Testis (tissue), 2 donors: ENCODE measurements at regions not wholly inside any gene's neighbourhood (a gene's known extent, or its start where the extent isn't known, plus 50 kb on each side); places are given as distances from the start of the nearest gene placed in this dataset.
"Not testable (repeated sequence)": the region's sequence is repeated elsewhere in the genome, so short reads cannot be mapped to it uniquely, and the experiment has no call there.

Experiments
- DNase-seq: peaks from one replicate; pipeline ENCODE4 v3.0.0-alpha.2; 2019
- H3K27ac ChIP-seq, 2 donors: fragments of 200-600 bp; sonication (generic); one replicate each; pipeline ENCODE4 v1.5.1; 2019
- H3K27me3 ChIP-seq: fragments of 200-600 bp; sonication (generic); one replicate; pipeline ENCODE4 v1.5.1; 2019
- H3K36me3 ChIP-seq: fragments of 200-600 bp; sonication (generic); one replicate; pipeline ENCODE4 v1.5.1; 2017; ENCODE audit warnings: low read depth; ENCODE audit errors: missing control alignments
- H3K4me1 ChIP-seq: fragments of 200-600 bp; sonication (generic); one replicate; pipeline ENCODE4 v1.5.1; 2019
- H3K4me3 ChIP-seq, 2 donors: fragments of 200-600 bp; sonication (generic); one replicate each; pipeline ENCODE4 v1.5.1; 2017 to 2019
- H3K9me3 ChIP-seq: fragments of 200-600 bp; sonication (generic); one replicate; pipeline ENCODE4 v1.5.1; 2017
- POLR2A ChIP-seq: fragments of 450-650 bp; IDR thresholded peaks from one replicate; pipeline ENCODE4 v1.6.1; 2017; ENCODE audit warnings: antibody characterized with exemption, mild to moderate bottlenecking, moderate library complexity
- WGBS, 2 donors: methylation state at CpG; one replicate each; pipeline ENCODE4 v1.1.5; 2018; 5-methylcytosine and 5-hydroxymethylcytosine counted together
- intact Hi-C: fragments of 100-400 bp; cut with DNase I; formaldehyde crosslinking; loops from one replicate; pipeline ENCODE4 v1.15.1; 2023; ENCODE audit warnings: low total_unique reads
- TF ChIP-seq, protein P1 (sequence below), 3 experiments: fragments of 450-650 bp in 2 of 3; fragments of 200-600 bp in 1 of 3; sonication (generic) in 1 of 3; IDR thresholded peaks; one replicate each; pipeline ENCODE4 v1.5.1; 2016 to 2019; ENCODE audit warnings: antibody characterized with exemption in 3 of 3, mild to moderate bottlenecking in 2 of 3, moderate library complexity in 1 of 3

DNA sequence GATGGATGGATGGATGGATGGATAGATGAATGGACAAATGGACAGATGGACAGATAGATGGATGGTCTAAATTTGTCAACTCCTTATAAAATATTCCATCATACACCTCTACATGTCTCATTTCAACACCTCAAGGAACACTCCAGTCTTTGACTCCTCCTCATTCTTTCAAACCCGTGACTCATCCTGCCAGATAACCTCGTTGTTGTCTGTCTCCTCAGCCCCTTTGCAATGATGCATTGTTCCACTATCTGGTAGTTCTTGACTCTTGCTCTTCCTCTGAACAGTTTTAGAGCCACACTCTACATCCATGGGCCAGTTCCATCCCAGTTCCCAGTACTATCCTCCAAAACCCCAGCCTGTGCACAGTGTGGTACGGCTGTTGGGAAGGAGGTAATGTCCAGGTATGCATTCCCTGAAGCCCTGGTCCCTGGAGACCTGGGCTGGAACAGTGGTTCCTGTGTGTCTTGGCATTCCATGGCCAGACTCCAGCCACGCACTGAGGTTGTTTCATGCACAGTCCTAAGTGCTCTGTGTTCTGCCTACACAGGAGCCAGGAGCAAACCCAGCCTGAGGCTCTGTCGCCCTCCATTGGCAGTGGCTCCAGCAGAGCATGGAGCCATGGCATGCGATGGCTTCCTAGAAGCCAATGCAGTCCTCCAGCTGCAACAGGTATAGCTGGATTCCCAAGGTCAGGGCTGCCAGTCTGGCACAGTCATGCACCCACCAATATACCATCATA lies 105.7 kb downstream of the C17orf67 start:
- Histone ChIP-seq H3K27me3 (no peaks in the 10 kb centered on the region), H3K4me3 (no peak overlapping the region), H3K9me3 (no peaks in the 10 kb centered on the region), H3K4me1 (no peaks in the 10 kb centered on the region), H3K27ac (no peak overlapping the region), H3K36me3 (no peaks in the 10 kb centered on the region)
- no peak for DNase-seq
- intact Hi-C loops = no loop called here
- WGBS, 2 donors = 70 to 72% methylated on average over 3 to 6 of the region's 6 CpGs
- no peak for TF ChIP-seq POLR2A
- TF ChIP-seq, protein P1, sequence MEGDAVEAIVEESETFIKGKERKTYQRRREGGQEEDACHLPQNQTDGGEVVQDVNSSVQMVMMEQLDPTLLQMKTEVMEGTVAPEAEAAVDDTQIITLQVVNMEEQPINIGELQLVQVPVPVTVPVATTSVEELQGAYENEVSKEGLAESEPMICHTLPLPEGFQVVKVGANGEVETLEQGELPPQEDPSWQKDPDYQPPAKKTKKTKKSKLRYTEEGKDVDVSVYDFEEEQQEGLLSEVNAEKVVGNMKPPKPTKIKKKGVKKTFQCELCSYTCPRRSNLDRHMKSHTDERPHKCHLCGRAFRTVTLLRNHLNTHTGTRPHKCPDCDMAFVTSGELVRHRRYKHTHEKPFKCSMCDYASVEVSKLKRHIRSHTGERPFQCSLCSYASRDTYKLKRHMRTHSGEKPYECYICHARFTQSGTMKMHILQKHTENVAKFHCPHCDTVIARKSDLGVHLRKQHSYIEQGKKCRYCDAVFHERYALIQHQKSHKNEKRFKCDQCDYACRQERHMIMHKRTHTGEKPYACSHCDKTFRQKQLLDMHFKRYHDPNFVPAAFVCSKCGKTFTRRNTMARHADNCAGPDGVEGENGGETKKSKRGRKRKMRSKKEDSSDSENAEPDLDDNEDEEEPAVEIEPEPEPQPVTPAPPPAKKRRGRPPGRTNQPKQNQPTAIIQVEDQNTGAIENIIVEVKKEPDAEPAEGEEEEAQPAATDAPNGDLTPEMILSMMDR (IDR thresholded peaks at IDR 0.05) = no peak

GRCh38 chr17:56731096-56731495 lies 102.6 kb downstream of the C17orf67 start:
- WGBS, 2 donors = 77 to 81% methylated on average over 5 of the region's 5 CpGs
- H3K27ac ChIP-seq, H3K4me3 ChIP-seq, H3K36me3 ChIP-seq, H3K27me3 ChIP-seq, H3K4me1 ChIP-seq, DNase-seq, intact Hi-C loops, H3K9me3 ChIP-seq: not testable (repeated sequence)

DNA sequence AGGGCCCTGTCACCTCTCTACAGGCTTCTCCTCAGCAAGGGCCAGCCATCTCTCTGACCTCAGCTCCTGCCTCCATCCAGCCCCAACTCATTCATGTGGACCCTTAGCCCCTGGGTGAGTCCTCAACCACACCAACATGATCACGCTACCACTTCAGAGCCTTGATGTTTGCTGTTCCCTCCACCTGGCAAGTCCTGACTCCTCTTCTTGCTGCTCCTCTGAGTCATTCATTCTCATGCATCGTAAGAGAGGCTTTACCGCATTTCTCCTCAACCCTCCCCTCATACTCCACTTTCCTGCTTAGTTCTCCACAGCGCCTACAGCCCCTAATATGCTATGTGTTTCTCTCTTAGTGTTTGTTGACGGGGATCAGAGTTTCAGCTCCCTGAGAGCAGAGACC lies 99.9 kb downstream of the C17orf67 start:
- intact Hi-C loops = no loop called here
- H3K36me3 ChIP-seq = no peaks in the 10 kb centered on the region
- H3K4me3 ChIP-seq = no peak overlapping the region
- TF ChIP-seq, protein P1 (IDR thresholded peaks at IDR 0.05) = no peak
- no peak for TF ChIP-seq POLR2A
- no peaks in the 10 kb centered on the region for H3K4me1 ChIP-seq
- no peaks in the 10 kb centered on the region for H3K27me3 ChIP-seq
- no peak overlapping the region for H3K27ac ChIP-seq
- no peaks in the 10 kb centered on the region for H3K9me3 ChIP-seq
- no peak for DNase-seq
- 96 to 98% methylated on average over 5 of the region's 5 CpGs for WGBS, 2 donors

DNA sequence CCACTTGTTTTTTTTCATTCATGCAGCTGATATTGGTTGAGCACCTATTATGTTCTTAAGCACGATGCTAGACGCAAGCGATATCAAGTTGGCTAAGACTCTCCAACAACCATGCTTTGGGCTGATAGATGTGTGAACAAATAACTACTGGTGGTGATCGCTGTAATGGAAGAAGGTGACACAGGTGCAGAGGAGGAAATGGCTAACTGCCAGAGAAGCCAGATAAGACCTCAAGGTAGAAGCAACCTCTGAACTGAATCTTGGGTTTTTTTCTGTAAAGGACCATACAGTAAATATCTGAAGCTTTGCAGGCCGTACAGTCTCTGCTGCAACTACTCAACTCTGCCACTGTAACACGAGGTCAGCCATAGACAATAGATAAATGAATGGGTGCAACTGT lies 97.9 kb downstream of the C17orf67 start:
- intact Hi-C loops = no loop called here
- 91 to 92% methylated on average over 6 of the region's 6 CpGs for WGBS, 2 donors

GRCh38 chr17:56737421-56738161 lies 96.1 kb downstream of the C17orf67 start:
- TF ChIP-seq, protein P1 (IDR thresholded peaks at IDR 0.05) = no peak
- TF ChIP-seq POLR2A = no peak
- no peaks in the 10 kb centered on the region for H3K27me3 ChIP-seq
- no peak overlapping the region for H3K4me3 ChIP-seq
- DNase-seq = no peak
- no peak overlapping the region for H3K27ac ChIP-seq
- H3K9me3 ChIP-seq = no peaks in the 10 kb centered on the region
- WGBS, 2 donors = 54 to 67% methylated on average over 18 to 22 of the region's 22 CpGs
- no peaks in the 10 kb centered on the region for H3K36me3 ChIP-seq
- intact Hi-C loops = no loop called here
- no peaks in the 10 kb centered on the region for H3K4me1 ChIP-seq

More for the DNA sequence above, 97.9 kb downstream of the C17orf67 start:
- Histone ChIP-seq H3K36me3 (no peaks in the 10 kb centered on the region), H3K9me3 (no peaks in the 10 kb centered on the region), H3K27me3 (no peaks in the 10 kb centered on the region), H3K27ac (no peak overlapping the region), H3K4me1 (no peaks in the 10 kb centered on the region), H3K4me3 (no peak overlapping the region)
- no peak for DNase-seq
- TF ChIP-seq, protein P1 (IDR thresholded peaks at IDR 0.05) = no peak
- TF ChIP-seq POLR2A = no peak
